CD4-positive, alpha-beta memory T cell (primary cell): ENCODE measurements at regions not wholly inside any gene's neighbourhood (a gene's known extent, or its start where the extent isn't known, plus 50 kb on each side); places are given as distances from the start of the nearest gene placed in this dataset.

Experiments
- CTCF ChIA-PET: fragments of 350-600 bp; sonication (Branson Sonifier 250); formaldehyde crosslinking; loops from one replicate; lab custom pipeline; 2021; ENCODE audit warnings: inconsistent platforms; ENCODE audit not compliant: partially characterized antibody; lab: Charles Lee
- POLR2A ChIA-PET: fragments of 350-600 bp; sonication (Branson Sonifier 250); formaldehyde crosslinking; loops from one replicate; lab custom pipeline; 2021; ENCODE audit not compliant: partially characterized antibody; lab: Charles Lee
- DNase-seq, 5 donors: peaks; one replicate each; pipeline versions ENCODE4 v3.0.0 to v3.0.0-alpha.2; 2020 to 2022; ENCODE audit warnings: mixed read lengths in 1 of 5
- H3K27ac ChIP-seq: one replicate; pipeline ENCODE4 v1.7.0; 2013; ENCODE audit warnings: low read depth, low read length
- H3K27me3 ChIP-seq: 2 replicates; pipeline ENCODE4 v1.7.0; 2013; ENCODE audit warnings: mild to moderate bottlenecking, low read length, moderate library complexity; ENCODE audit not compliant: insufficient read depth
- H3K36me3 ChIP-seq: 2 replicates; pipeline ENCODE4 v1.7.0; 2013; ENCODE audit warnings: mild to moderate bottlenecking, low read length, moderate library complexity; ENCODE audit not compliant: insufficient read depth
- H3K4me1 ChIP-seq: 2 replicates; pipeline ENCODE4 v1.7.0; 2013; ENCODE audit warnings: mild to moderate bottlenecking, low read length, moderate library complexity; ENCODE audit not compliant: insufficient read depth
- H3K4me3 ChIP-seq, 2 donors: one replicate each; pipeline ENCODE4 v1.7.0; 2013; ENCODE audit warnings: low read length in 2 of 2, mild to moderate bottlenecking in 1 of 2
- H3K9me3 ChIP-seq, 2 donors: one replicate each; pipeline ENCODE4 v1.7.0; 2013; ENCODE audit warnings: low read length in 2 of 2, control low read depth in 1 of 2; ENCODE audit not compliant: control insufficient read depth in 1 of 2
- H3K27ac Mint-ChIP-seq, 7 donors: one replicate each; pipeline ENCODE4 v1.8.0; 2020 to 2021; ENCODE audit warnings: mixed read lengths in 7 of 7, mild to moderate bottlenecking in 6 of 7, inconsistent platforms in 3 of 7, moderate library complexity in 3 of 7
- H3K27me3 Mint-ChIP-seq, 2 donors: one replicate each; pipeline ENCODE4 v1.8.0; 2020 to 2021; ENCODE audit warnings: mixed read lengths in 2 of 2
- H3K36me3 Mint-ChIP-seq, 2 donors: one replicate each; pipeline ENCODE4 v1.8.0; 2020 to 2021; ENCODE audit warnings: mixed read lengths in 2 of 2, inconsistent platforms in 1 of 2, mild to moderate bottlenecking in 1 of 2
- H3K4me1 Mint-ChIP-seq, 4 donors: one replicate each; pipeline ENCODE4 v1.8.0; 2020 to 2021; ENCODE audit warnings: mixed read lengths in 4 of 4, mild to moderate bottlenecking in 1 of 4
- H3K4me3 Mint-ChIP-seq, 8 donors: one replicate each; pipeline ENCODE4 v1.8.0; 2020 to 2021; ENCODE audit warnings: mixed read lengths in 8 of 8, mild to moderate bottlenecking in 7 of 8, moderate library complexity in 6 of 8, inconsistent platforms in 3 of 8
- H3K9me3 Mint-ChIP-seq, 8 donors: one replicate each; pipeline ENCODE4 v1.8.0; 2020 to 2021; ENCODE audit warnings: mixed read lengths in 8 of 8, mild to moderate bottlenecking in 5 of 8, inconsistent platforms in 3 of 8, moderate library complexity in 1 of 8
- intact Hi-C: fragments of 100-400 bp; cut with micrococcal nuclease; formaldehyde crosslinking; loops from one replicate; pipeline ENCODE4 v1.15.1; 2023

- Histone ChIP-seq H3K4me1 (no peaks in the 10 kb centered on the region), H3K27ac (no peak overlapping the region), H3K36me3 (no peaks in the 10 kb centered on the region), H3K9me3 (no peaks in the 10 kb centered on the region), H3K4me3 (no peak overlapping the region), H3K27me3 (no peaks in the 10 kb centered on the region)
- Mint-ChIP-seq H3K27ac (no peak overlapping the region), H3K4me1 (no peaks in the 10 kb centered on the region), H3K4me3 (no peak overlapping the region), H3K9me3 (no peaks in the 10 kb centered on the region), H3K36me3 (no peaks in the 10 kb centered on the region), H3K27me3 (peaks cover 2 to 4% of the 10 kb centered on the region in 2 donors)
- CTCF ChIA-PET, result no interaction called here
- intact Hi-C loops, result no loop called here
- POLR2A ChIA-PET, result no interaction called here
- DNase-seq, result no peak
Observed at GRCh38 chr1:55560266-55560665, 345.1 kb upstream of the USP24 start.

GRCh38 chr1:55559842-55560241 is 344.7 kb upstream of the USP24 start:
- ChIA-PET CTCF (no interaction called here), POLR2A (no interaction called here)
- H3K9me3 Mint-ChIP-seq, result no peaks in the 10 kb centered on the region
- H3K27ac Mint-ChIP-seq, result no peak overlapping the region
- Histone ChIP-seq H3K4me3 (no peak overlapping the region), H3K4me1 (no peaks in the 10 kb centered on the region), H3K27ac (no peak overlapping the region), H3K36me3 (no peaks in the 10 kb centered on the region), H3K27me3 (no peaks in the 10 kb centered on the region), H3K9me3 (no peaks in the 10 kb centered on the region)
- H3K4me3 Mint-ChIP-seq, result no peak overlapping the region
- H3K27me3 Mint-ChIP-seq, result peaks cover 2% of the 10 kb centered on the region in 2 donors
- no peaks in the 10 kb centered on the region for H3K4me1 Mint-ChIP-seq
- H3K36me3 Mint-ChIP-seq, result no peaks in the 10 kb centered on the region
- intact Hi-C loops, result no loop called here
- no peak for DNase-seq

- no peaks in the 10 kb centered on the region for H3K9me3 Mint-ChIP-seq
- H3K4me1 Mint-ChIP-seq, result no peaks in the 10 kb centered on the region
- Histone ChIP-seq H3K36me3 (no peaks in the 10 kb centered on the region), H3K4me1 (no peaks in the 10 kb centered on the region), H3K9me3 (no peaks in the 10 kb centered on the region), H3K27ac (no peak overlapping the region), H3K4me3 (no peak overlapping the region), H3K27me3 (no peaks in the 10 kb centered on the region)
- H3K27me3 Mint-ChIP-seq, result peaks cover 2% of the 10 kb centered on the region in 2 donors
- intact Hi-C loops, result no loop called here
- H3K4me3 Mint-ChIP-seq, result no peak overlapping the region
- H3K36me3 Mint-ChIP-seq, result no peaks in the 10 kb centered on the region
- ChIA-PET CTCF (no interaction called here), POLR2A (no interaction called here)
- no peak for DNase-seq
- H3K27ac Mint-ChIP-seq, result no peak overlapping the region
Observed at GRCh38 chr1:55559161-55559611, 344.0 kb upstream of the USP24 start.

GRCh38 chr1:55558515-55558914 is 343.4 kb upstream of the USP24 start:
- Mint-ChIP-seq H3K4me1 (no peaks in the 10 kb centered on the region), H3K27me3 (peaks cover 2% of the 10 kb centered on the region in 2 donors), H3K27ac (no peak overlapping the region), H3K4me3 (no peak overlapping the region), H3K9me3 (no peaks in the 10 kb centered on the region), H3K36me3 (no peaks in the 10 kb centered on the region)
- DNase-seq, result no peak
- CTCF ChIA-PET, result no interaction called here
- POLR2A ChIA-PET, result no interaction called here
- Histone ChIP-seq H3K4me1 (no peaks in the 10 kb centered on the region), H3K4me3 (no peak overlapping the region), H3K27ac (no peak overlapping the region), H3K27me3 (no peaks in the 10 kb centered on the region), H3K36me3 (no peaks in the 10 kb centered on the region), H3K9me3 (no peaks in the 10 kb centered on the region)
- intact Hi-C loops, result no loop called here

- H3K4me1 Mint-ChIP-seq, result no peaks in the 10 kb centered on the region
- H3K27me3 ChIP-seq, result no peaks in the 10 kb centered on the region
- H3K27ac ChIP-seq, result no peak overlapping the region
- no peak overlapping the region for H3K4me3 ChIP-seq
- H3K36me3 Mint-ChIP-seq, result no peaks in the 10 kb centered on the region
- ChIA-PET CTCF (no interaction called here), POLR2A (no interaction called here)
- no peak overlapping the region for H3K27ac Mint-ChIP-seq
- no peaks in the 10 kb centered on the region for H3K36me3 ChIP-seq
- no peaks in the 10 kb centered on the region for H3K9me3 Mint-ChIP-seq
- DNase-seq, result no peak
- H3K9me3 ChIP-seq, result no peaks in the 10 kb centered on the region
- no peak overlapping the region for H3K4me3 Mint-ChIP-seq
- no peaks in the 10 kb centered on the region for H3K4me1 ChIP-seq
- intact Hi-C loops, result no loop called here
- H3K27me3 Mint-ChIP-seq, result peaks cover 0 to 6% of the 10 kb centered on the region in 2 donors
Observed at GRCh38 chr1:55555956-55556725, 341.0 kb upstream of the USP24 start.

GRCh38 chr1:55554611-55555010 is 339.4 kb upstream of the USP24 start:
- H3K9me3 Mint-ChIP-seq, result no peaks in the 10 kb centered on the region
- no peaks in the 10 kb centered on the region for H3K4me1 ChIP-seq
- POLR2A ChIA-PET, result no interaction called here

DNA sequence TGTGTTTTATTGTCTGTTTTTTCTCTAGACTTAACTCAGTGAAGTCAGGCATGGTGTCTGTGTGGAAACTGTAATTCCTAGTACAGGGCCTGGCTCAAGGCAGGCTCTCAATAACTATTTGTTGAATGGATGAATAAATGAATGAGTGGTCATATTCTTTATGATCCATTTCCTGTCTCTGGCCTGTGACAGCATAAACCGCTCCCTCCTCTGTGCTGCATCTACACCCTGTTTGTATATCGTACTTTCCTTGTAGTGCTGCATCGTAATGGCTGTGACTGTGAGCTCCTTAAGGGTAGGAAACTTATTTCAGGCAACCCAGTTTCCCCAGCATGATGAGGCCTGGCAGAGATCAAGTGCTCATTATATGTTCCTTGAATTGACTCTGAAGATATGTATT is 337.5 kb upstream of the USP24 start:
- Histone ChIP-seq H3K27me3 (no peaks in the 10 kb centered on the region), H3K36me3 (no peaks in the 10 kb centered on the region), H3K4me1 (no peaks in the 10 kb centered on the region), H3K4me3 (no peak overlapping the region), H3K27ac (no peak overlapping the region), H3K9me3 (no peaks in the 10 kb centered on the region)
- Mint-ChIP-seq H3K36me3 (no peaks in the 10 kb centered on the region), H3K4me3 (no peak overlapping the region), H3K4me1 (no peaks in the 10 kb centered on the region), H3K27me3 (peaks cover 4 to 9% of the 10 kb centered on the region in 2 donors), H3K27ac (no peak overlapping the region), H3K9me3 (no peaks in the 10 kb centered on the region)
- DNase-seq, result no peak
- ChIA-PET POLR2A (no interaction called here), CTCF (no interaction called here)
- intact Hi-C loops, result no loop called here

More at GRCh38 chr1:55554611-55555010, 339.4 kb upstream of the USP24 start:
- Histone ChIP-seq H3K4me3 (no peak overlapping the region), H3K27me3 (no peaks in the 10 kb centered on the region), H3K36me3 (no peaks in the 10 kb centered on the region), H3K9me3 (no peaks in the 10 kb centered on the region), H3K27ac (no peak overlapping the region)
- CTCF ChIA-PET, result no interaction called here
- no peak for DNase-seq
- Mint-ChIP-seq H3K4me1 (no peaks in the 10 kb centered on the region), H3K4me3 (no peak overlapping the region), H3K36me3 (no peaks in the 10 kb centered on the region), H3K27me3 (peaks cover 0 to 9% of the 10 kb centered on the region in 2 donors), H3K27ac (no peak overlapping the region)
- intact Hi-C loops, result no loop called here
